NCI-H1436 (cell line): ENCODE measurements at regions not wholly inside any gene's neighbourhood (a gene's known extent, or its start where the extent isn't known, plus 50 kb on each side); places are given as distances from the start of the nearest gene placed in this dataset.
A peak's percentile ranks its signal among the peaks of the same experiment; 100 is the strongest.
"Not testable (repeated sequence)": the region's sequence is repeated elsewhere in the genome, so short reads cannot be mapped to it uniquely, and the experiment has no call there.

ENCODE experiments used
- DNase-seq: peaks from one replicate; lab custom pipeline; 2025; lab: John Stamatoyannopoulos, UW

GRCh38 chr1:181172082-181172481, 83.6 kb downstream of the IER5 start:
- no peak for DNase-seq

- DNase-seq, result no peak
These were observed 85.4 kb downstream of the IER5 start for GRCh38 chr1:181173761-181174447.

- no peak for DNase-seq
These were observed 86.4 kb downstream of the IER5 start for GRCh38 chr1:181174861-181175260.

GRCh38 chr1:181175356-181175910, 86.9 kb downstream of the IER5 start:
- no peak for DNase-seq

GRCh38 chr1:181175955-181176354, 87.5 kb downstream of the IER5 start:
- no peak for DNase-seq

- DNase-seq, result no peak
These were observed 89.9 kb downstream of the IER5 start for GRCh38 chr1:181178241-181178879.

GRCh38 chr1:181179279-181179986, 90.9 kb downstream of the IER5 start:
- no peak for DNase-seq

- DNase-seq, result peak; percentile 48
These were observed 91.5 kb downstream of the IER5 start for GRCh38 chr1:181179987-181180365.

- no peak for DNase-seq
These were observed 92.0 kb downstream of the IER5 start for GRCh38 chr1:181180407-181181031.

GRCh38 chr1:181181792-181182585, 93.5 kb downstream of the IER5 start:
- no peak for DNase-seq

GRCh38 chr1:181184621-181185020, 96.1 kb downstream of the IER5 start:
- no peak for DNase-seq

- no peak for DNase-seq
These were observed 97.0 kb downstream of the IER5 start for GRCh38 chr1:181185461-181185860.

GRCh38 chr1:181186133-181186532, 97.6 kb downstream of the IER5 start:
- DNase-seq, result not testable (repeated sequence)

GRCh38 chr1:181187337-181188126, 99.0 kb downstream of the IER5 start:
- no peak for DNase-seq

- no peak for DNase-seq
These were observed 100.7 kb downstream of the IER5 start for GRCh38 chr1:181189245-181189644.

GRCh38 chr1:181189691-181190363, 101.3 kb downstream of the IER5 start:
- peak; percentile 55 for DNase-seq

GRCh38 chr1:181190364-181191035, 102.0 kb downstream of the IER5 start:
- DNase-seq, result no peak

GRCh38 chr1:181191494-181192040, 103.1 kb downstream of the IER5 start:
- no peak for DNase-seq

GRCh38 chr1:181192316-181192715, 103.8 kb downstream of the IER5 start:
- DNase-seq, result no peak
